Posterior vena cava (tissue), 2 donors: ENCODE measurements at regions not wholly inside any gene's neighbourhood (a gene's known extent, or its start where the extent isn't known, plus 50 kb on each side); places are given as distances from the start of the nearest gene placed in this dataset.

Source experiments
- DNase-seq: peaks from one replicate; pipeline ENCODE4 v3.0.0-alpha.2; 2020; ENCODE audit warnings: low spot score
- intact Hi-C, 2 donors: fragments of 100-400 bp; cut with DNase I; formaldehyde crosslinking; loops; one replicate each; pipeline versions ENCODE4 v1.14.1 to v1.14.2; 2022 to 2023
- donor health status: DM: yes; HTN: yes; CAD: no.
- donor health status: DM: yes; HTN: yes; CAD: no.

DNA sequence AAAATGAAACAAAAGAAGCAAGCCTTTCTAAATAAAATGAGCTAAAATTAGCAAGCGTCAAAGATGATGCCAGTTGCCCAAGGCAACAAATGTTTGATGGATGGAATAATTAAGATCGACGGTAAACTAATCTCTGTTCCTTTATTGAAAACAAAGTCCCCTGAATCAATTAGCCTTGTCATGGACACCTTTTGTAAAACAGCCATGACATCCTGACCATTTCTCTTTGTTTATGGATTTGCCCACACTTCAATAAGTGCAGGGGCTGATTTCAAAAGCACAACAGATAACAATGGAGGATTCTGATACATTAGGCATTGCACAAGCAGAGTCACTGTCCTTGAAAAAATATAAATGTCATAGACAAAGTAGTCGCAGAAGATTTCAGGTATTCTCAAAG is 160.1 kb upstream of the HNRNPA3 start:
- intact Hi-C loops: no loop called here
- DNase-seq: no peak

- intact Hi-C loops: no loop called here
Observed at GRCh38 chr2:177053038-177053437, 159.6 kb upstream of the HNRNPA3 start.

GRCh38 chr2:177053716-177054115 is 158.9 kb upstream of the HNRNPA3 start:
- DNase-seq: no peak
- intact Hi-C loops: no loop called here

More at GRCh38 chr2:177053038-177053437, 159.6 kb upstream of the HNRNPA3 start:
- DNase-seq: no peak

GRCh38 chr2:177056481-177056929 is 156.1 kb upstream of the HNRNPA3 start:
- intact Hi-C loops: no loop called here
- no peak for DNase-seq

GRCh38 chr2:177058747-177059146 is 153.8 kb upstream of the HNRNPA3 start:
- no peak for DNase-seq
- intact Hi-C loops: no loop called here

DNA sequence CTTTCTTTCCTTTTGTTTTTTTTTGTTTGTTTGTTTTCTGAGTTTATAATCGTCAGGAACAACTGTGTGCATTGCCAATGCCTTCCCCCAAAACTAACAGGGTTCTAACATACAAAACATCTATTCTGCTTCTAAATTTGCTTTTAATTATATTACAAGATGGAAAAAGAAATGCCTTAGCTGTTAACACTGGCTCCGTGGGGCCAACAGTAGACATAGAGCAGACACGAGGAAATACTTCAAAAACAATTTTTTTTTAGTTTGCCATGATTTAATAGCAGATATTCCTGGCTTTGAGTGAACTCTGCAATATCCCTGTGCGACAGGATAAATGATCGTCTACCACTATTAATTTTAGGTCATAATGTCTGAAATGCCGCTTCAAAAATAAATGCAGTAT is 153.3 kb upstream of the HNRNPA3 start:
- no peak for DNase-seq
- intact Hi-C loops: no loop called here

DNA sequence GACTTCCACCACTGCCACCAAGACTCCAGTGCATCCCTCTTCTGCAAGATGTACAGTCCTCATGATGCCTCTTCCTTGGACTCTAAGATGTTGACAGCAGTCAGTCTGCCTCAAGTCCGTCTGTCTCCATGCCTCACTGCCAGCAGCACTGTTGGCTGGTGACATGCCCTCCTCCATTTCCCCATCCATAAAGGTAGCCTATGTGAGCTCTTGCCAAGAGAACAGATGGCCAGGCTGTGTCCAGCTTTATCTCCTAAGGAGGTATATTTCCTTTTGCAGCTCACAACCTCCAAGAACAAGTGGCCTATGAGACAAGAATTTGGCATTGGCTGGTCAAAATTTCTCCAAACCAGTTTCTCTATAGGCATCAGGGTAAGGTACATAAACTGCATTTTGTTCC is 149.3 kb upstream of the HNRNPA3 start:
- no peak for DNase-seq
- intact Hi-C loops: no loop called here

DNA sequence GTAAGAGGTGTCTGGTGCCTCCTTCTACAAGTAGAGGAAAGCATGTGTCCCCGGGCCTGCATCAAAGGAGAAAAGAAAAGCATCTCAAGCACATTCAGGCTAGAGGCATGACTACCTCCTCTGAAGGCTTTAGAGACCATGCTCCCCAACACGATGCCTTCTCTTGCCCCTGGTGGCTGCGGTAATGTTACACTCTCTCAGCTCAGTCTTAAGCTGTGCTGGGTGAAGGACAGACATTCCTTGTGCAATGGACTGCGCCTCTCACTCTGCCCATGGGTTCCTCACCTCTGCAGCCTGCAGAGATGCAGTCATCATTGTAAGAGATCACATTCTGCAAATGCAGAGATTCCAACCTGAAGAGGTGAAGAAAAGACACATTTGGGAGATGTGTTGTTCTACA is 148.2 kb upstream of the HNRNPA3 start:
- no peak for DNase-seq
- intact Hi-C loops: no loop called here

- no peak for DNase-seq
- intact Hi-C loops: no loop called here
Observed at GRCh38 chr2:177068967-177069366, 143.6 kb upstream of the HNRNPA3 start.

- no peak for DNase-seq
- intact Hi-C loops: no loop called here
Observed at GRCh38 chr2:177072090-177072489, 140.5 kb upstream of the HNRNPA3 start.

DNA sequence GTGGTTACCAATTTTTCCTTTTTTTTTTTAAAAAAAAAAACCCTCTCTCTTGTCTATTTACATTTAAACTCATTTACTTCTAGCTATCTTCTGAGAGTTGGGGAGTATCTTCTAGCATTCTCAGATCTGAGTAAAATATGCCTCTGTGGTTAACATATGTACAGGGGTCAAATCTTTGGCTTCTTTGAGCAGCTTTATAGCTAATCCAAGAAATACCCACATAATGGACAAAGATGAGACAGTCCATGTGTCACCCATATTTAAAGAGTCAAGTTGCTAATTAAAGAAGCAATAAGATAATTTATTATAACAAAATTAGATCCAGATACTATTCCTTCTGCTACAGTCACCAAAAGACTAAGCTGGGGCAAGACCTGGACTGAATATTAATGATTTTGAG is 139.0 kb upstream of the HNRNPA3 start:
- no peak for DNase-seq
- intact Hi-C loops: no loop called here

- intact Hi-C loops: no loop called here
Observed at GRCh38 chr2:177074099-177074710, 138.4 kb upstream of the HNRNPA3 start.

GRCh38 chr2:177075254-177075653 is 137.3 kb upstream of the HNRNPA3 start:
- DNase-seq: no peak
- intact Hi-C loops: no loop called here

More at GRCh38 chr2:177074099-177074710, 138.4 kb upstream of the HNRNPA3 start:
- no peak for DNase-seq

GRCh38 chr2:177076636-177077179 is 135.9 kb upstream of the HNRNPA3 start:
- DNase-seq: no peak
- intact Hi-C loops: no loop called here

DNA sequence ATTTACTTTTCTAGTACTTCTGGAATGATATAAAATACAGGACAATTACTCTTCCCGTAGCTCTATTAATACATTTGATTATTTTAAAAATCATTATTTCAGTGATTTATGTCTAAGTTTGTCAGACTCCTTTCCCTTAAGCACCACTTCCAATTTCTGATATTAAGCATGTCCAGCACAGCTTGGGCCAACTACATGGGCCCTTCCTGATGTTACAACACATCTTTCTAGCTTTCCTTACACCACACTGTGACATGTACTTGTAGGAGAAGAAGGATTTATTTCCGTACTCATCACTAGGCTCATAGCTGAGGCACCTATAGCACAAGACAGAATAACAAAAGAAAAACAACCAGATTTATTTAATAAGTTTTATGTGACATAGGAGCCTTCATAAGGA is 134.8 kb upstream of the HNRNPA3 start:
- no peak for DNase-seq
- intact Hi-C loops: no loop called here

DNA sequence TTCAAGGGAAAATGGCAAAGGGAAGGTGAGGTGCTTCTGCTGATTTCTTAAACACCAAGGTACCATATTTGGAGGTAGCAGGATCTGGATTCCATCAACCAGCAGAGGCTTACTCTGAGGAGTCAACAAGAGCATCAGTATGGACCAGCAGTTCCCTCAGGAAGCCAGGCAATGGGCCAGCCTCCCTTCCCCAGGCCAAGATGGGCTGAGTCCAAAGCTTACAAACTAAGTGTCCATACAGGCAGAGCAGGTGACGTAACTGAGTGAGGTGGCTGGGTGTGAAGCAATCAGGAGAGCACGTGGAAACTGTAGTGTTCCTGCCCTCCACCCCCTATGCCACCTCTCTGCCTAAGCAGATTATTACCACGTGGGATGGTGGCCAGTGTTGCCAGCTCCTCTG is 134.2 kb upstream of the HNRNPA3 start:
- peak; percentile 85 for DNase-seq
- intact Hi-C loops: no loop called here

GRCh38 chr2:177078855-177079254 is 133.7 kb upstream of the HNRNPA3 start:
- intact Hi-C loops: no loop called here
- no peak for DNase-seq

DNA sequence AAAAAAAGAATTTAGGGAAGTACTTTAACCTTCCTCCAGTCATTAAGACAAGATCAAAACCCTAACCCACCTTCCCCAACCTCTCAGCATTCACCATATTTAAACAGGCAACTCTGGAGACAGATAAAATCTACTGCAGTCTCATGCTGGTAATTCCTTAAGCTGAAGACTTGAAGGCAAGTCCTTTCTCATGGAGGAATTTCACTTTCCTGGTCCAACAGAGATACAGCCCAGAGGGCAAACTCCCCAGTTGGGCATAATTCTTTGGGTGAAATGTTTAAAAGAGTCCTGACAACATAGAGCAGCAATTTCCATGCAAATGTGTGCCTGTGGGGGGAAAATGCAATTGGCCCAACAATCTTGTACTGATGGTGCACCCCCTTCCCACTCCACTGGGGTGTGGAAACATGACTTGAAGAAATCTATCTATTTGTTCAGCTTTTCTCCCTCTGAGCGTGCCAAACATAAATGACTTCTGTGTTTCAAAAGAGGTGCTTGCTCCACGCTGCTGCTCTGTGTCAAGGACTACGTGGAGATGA is 131.8 kb upstream of the HNRNPA3 start:
- no peak for DNase-seq
- intact Hi-C loops: no loop called here

GRCh38 chr2:177084607-177085006 is 128.0 kb upstream of the HNRNPA3 start:
- intact Hi-C loops: no loop called here

GRCh38 chr2:177088529-177088928 is 124.1 kb upstream of the HNRNPA3 start:
- no peak for DNase-seq
- intact Hi-C loops: no loop called here

More at GRCh38 chr2:177084607-177085006, 128.0 kb upstream of the HNRNPA3 start:
- DNase-seq: no peak

- intact Hi-C loops: no loop called here
- no peak for DNase-seq
Observed at GRCh38 chr2:177090967-177091366, 121.6 kb upstream of the HNRNPA3 start.
